Right lobe of liver (tissue), 4 donors: ENCODE measurements at regions not wholly inside any gene's neighbourhood (a gene's known extent, or its start where the extent isn't known, plus 50 kb on each side); places are given as distances from the start of the nearest gene placed in this dataset.

Experiments
- CTCF ChIP-seq, 4 donors: fragments of 200-600 bp in 3 of 4; fragments of 450-650 bp in 1 of 4; IDR thresholded peaks; one replicate each; pipeline versions ENCODE4 v1.5.1 to v1.8.0; 2016 to 2022; ENCODE audit warnings: antibody characterized with exemption in 4 of 4, mild to moderate bottlenecking in 2 of 4
- POLR2A ChIP-seq: fragments of 450-650 bp; IDR thresholded peaks from one replicate; pipeline ENCODE4 v1.6.1; 2017; ENCODE audit warnings: antibody characterized with exemption, mild to moderate bottlenecking
- donor health status: DM: no; HTN: no; CAD: no.
- donor health status: DM: no; HTN: no; CAD: no.
- donor health status: DM: no; HTN: yes; CAD: no.

- TF ChIP-seq POLR2A (no peak), CTCF (IDR thresholded peaks at IDR 0.05) (no peak)
These were observed 291.5 kb upstream of the IGFBP3 start for GRCh38 chr7:46212425-46213153.
